ENCODE measurements at regions not wholly inside any gene's neighbourhood (a gene's known extent, or its start where the extent isn't known, plus 50 kb on each side); places are given as distances from the start of the nearest gene placed in this dataset.
"Not testable (repeated sequence)": the region's sequence is repeated elsewhere in the genome, so short reads cannot be mapped to it uniquely, and the experiment has no call there.

DNA sequence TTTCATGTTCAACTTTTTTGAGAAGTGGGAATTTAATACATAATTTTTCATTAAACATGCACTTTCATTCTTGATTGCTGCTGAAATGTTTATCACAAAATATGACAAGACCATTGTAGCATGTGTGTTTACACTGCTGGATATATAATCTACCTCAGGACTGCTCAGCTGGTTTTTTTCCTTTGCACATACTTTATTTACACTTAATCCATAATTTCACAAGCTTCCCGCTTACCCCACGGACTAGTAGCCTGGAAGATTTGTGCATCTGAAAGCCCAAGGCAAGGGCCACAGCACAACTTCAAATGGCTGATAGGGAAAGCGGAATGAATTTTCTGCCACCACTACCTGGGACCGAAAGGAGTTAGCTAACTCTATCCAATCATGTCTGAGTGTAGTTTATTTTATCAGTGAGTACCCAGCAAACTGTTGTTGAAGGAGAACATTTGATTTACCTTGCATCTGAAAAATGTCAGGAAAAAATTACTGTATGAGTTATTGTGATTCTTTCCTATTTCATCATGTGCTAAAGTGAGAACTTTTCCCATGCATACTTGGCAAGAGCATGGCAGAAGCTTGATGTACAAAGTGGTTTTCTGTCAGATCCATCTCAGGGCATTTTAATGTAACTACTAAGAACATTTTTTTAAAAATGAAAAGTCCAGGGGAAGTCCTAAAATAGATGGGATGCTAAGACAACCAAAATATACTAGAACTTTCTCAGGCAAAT is 558.2 kb upstream of the USP24 start:
- no peak for DNase-seq

DNA sequence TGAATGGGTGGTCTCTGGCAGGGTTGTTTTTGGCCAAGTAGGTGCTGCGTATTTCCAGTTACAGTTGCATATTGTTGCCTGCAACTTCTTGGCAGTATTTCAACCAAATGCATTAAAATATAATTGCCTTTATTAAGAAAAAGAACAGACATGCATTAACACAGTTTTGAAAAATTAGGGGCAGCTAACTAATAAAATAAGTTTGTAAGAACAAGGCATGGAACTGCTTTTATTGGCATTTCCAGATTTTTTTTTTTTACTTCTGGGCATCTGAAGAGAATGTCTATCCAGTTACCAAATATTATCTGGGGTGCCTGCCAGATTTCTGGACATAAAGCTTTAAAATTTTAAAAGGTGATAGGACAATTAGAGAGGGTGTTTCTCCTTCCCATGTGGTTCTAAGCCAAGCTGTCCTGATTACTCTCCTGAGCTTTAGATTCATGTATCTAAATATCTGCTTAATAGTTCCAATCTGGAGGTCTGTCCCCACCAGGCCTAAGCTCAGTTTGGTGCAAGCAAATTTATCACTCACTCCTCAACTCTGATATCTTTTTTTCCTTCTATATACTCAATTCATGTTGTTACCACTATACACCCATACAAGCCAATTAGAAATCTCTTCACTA is 553.3 kb upstream of the USP24 start:
- intact Hi-C loops (cut with micrococcal nuclease), result no loop called here
- no peak for DNase-seq
- ATAC-seq, result no peak

More for the DNA sequence above, 558.2 kb upstream of the USP24 start:
- intact Hi-C loops (cut with micrococcal nuclease), result no loop called here
- no peak for ATAC-seq

DNA sequence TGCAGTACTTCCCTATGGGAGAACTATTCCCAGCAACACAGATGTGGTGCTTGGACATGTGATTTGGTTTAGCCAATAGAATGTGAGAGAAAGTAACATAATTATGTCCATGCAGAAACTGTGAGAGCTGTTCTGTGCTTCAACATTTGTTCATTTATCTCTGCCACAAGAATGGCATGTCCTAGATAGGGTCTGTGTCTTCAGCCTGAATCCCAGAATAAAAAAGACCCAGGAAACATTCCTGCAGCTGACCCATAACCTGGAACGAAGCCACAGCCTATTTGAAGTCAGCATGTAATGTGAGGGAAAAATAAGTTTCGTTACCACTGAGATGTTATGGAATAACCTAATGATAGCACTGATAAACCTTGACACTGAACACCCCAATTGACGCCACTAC is 552.0 kb upstream of the USP24 start:
- DNase-seq, result no peak
- intact Hi-C loops (cut with micrococcal nuclease), result no loop called here
- ATAC-seq, result no peak

DNA sequence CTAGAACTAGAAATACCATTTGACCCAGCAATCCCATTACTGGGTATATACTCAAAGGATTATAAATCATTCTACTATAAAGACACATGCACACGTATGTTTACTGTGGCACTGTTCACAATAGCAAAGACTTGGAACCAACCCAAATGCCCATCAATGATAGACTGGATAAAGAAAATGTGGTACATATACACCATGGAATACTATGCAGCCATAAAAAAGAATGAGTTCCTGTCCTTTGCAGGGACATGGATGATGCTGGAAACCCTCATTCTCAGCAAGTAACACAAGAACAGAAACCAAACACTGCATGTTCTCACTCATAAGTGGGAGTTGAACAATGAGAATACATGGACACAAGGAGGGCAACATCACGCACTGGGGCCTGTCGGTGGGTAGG is 550.3 kb upstream of the USP24 start:
- DNase-seq; intact Hi-C loops (cut with micrococcal nuclease); ATAC-seq: not testable (repeated sequence)

DNA sequence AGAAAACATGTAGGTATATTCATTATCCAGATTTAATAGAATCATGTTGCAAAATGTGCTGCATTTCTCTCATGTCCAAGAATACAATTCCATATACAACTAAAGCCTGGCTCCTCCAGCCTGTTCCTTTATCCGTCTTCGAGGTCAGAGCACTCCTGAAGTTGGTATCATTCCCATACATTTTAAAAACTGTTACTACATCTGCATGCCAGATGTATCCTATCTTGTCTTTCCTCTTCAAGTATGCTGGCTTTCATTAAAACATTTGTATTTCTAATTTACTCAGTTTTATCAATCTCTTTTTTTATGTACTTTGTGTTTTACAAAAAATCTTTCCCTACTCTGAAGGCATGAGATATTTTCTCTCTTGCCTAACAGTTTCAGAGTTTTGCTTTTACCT is 536.6 kb upstream of the USP24 start:
- no peak for DNase-seq
- intact Hi-C loops (cut with micrococcal nuclease), result no loop called here
- ATAC-seq, result no peak

DNA sequence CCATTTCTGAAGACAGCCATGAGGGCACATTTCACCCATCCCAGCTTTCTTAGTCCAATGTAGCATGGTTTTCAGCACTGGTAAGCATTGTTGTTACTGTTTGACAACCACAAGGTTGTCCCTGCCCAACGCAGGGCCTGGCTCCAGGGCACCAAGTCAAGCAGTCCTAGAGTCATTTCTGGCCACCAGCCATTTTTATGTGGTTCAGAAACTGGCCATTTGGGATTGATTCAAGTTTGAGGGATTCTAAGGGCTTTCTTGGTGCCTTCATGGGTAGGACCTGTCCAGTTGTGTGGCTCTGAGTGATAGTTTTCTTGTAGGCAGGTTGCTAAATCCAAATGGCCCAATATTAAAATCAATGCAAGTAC is 535.4 kb upstream of the USP24 start:
- ATAC-seq (no peak), DNase-seq (no peak)
- intact Hi-C loops (cut with micrococcal nuclease), result no loop called here

DNA sequence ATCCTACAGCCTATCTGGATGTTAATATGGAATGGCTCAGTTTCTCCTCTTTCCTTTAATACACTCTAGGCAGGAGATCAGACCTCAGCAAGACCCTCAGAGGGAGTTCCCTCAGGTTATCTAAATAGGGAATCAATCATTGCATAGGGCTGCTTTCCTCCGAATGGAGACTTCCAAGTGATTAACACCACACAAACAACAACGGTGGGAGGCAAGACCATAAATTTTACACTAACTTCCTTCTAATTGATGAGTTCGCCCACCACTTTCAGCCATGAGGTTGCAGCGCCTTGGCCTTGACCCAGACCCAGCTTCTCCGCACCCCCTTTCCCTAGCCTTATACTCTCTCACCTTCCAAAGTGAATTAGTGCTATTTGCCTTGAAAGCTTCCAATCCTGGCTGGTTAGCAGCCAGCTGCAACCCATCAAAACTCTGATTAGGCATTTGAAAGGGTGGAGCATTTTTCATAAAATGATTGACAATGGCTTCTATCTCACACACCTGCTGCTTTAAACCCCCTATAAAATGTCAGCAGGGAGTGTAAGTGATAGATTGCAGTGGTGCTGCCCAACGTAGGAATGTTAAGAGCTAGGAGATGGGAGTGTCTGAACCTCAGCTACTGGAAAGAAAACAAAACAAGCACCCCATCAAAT is 534.9 kb upstream of the USP24 start:
- no peak for ATAC-seq
- DNase-seq, result no peak
- intact Hi-C loops (cut with micrococcal nuclease), result no loop called here

DNA sequence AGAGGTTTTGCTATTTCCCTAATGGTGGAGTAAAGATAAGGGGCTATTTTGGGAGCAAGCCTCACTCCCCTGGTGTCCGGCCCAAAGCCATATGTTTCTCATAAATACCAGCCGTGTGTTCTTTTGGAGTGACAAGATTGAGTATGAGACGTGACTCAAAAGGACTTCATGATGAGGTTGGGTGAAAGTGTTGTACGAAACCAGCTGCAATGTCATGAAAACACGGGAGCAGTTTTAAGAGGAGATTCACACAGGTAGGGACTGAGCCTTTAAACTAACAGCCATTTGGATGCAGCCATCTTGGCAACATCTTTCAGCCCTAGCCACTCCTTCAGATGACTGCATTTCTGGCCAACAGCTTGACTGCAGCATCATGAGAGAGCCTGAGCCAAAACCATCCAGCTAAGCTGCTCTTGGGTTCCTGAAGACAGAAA is 532.3 kb upstream of the USP24 start:
- DNase-seq, result no peak
- peak; percentile 77 for ATAC-seq
- intact Hi-C loops (cut with micrococcal nuclease), result no loop called here

DNA sequence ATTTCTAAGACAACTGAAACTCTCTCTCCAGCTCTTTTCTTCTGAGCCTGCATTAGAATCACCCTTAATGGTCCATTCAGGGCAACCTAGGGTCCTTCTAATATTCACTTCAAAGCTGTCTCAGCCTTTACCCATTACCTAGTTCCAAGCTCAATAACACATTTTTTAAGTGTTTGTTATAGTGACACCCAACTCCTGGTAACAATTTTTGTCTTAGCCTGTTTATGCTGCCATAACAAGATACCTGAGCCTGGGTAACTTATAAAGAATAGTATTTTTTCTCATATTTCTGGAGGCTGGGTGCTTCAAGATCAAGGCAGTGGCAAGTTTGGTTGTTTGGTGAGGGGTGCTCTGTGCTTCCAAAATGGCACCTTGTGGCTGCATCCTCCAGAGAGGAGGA is 531.5 kb upstream of the USP24 start:
- intact Hi-C loops (cut with micrococcal nuclease), result no loop called here
- no peak for ATAC-seq
- no peak for DNase-seq

DNA sequence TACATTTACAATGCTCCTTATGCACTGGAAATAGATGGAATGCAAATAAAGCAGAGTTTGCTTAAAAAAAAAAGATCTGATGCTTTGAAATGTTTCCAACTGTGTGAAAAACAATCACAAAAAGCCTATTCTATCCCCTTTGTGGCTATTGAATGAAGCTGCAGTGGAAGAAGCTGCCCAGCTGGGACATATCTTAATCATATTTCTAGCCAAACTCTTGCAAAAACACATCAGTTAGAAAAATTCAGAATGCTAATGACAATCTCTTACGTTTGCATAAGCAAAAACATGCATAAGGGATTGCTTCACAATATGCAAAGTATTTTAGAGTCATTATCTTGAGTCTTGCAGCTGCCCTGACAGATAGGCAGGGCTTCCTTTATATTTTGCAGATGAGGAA is 526.4 kb upstream of the USP24 start:
- intact Hi-C loops (cut with micrococcal nuclease), result no loop called here
- ATAC-seq, result peak; percentile 78
- no peak for DNase-seq

DNA sequence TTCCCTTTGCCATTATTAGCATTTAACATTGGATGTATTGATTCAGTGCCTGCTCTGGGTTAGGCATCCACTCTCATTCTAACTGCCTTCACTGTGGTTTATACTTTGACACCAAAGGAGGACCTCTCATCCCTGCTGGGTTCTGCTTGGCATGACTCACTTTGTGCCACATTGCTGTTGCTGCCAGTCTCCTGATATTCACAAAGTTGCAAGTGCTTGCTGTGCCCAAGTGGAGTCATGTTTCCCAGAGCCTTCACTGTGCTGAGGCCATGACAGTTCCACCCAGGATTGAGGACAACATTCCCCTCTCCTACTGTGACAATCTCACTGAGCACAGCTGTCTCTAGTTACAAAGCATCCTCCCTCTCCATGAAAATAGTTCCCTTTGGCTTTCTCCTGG is 519.9 kb upstream of the USP24 start:
- ATAC-seq, result no peak

DNA sequence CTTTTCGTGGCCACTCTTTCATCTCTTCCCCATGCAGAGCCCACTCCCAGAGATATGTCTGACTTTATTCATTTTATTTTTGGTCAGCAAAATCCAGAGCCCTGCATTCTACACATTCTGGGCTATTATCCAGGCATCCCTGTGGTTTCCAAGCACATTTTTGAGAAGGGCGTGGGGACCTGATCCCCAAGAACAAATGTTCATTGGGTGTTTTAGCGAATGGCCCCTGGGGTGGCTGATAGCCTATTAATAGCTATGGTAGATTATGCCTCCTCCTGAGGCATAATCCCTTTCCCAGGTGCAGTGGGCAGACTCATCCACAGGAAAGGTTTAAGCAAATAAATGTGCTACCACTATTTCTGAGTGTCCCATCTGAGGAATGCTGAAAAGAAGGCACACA is 511.8 kb upstream of the USP24 start:
- DNase-seq, result no peak
- no peak for ATAC-seq
- intact Hi-C loops (cut with micrococcal nuclease), result no loop called here

More for the DNA sequence above, 519.9 kb upstream of the USP24 start:
- no peak for DNase-seq
- intact Hi-C loops (cut with micrococcal nuclease), result no loop called here

DNA sequence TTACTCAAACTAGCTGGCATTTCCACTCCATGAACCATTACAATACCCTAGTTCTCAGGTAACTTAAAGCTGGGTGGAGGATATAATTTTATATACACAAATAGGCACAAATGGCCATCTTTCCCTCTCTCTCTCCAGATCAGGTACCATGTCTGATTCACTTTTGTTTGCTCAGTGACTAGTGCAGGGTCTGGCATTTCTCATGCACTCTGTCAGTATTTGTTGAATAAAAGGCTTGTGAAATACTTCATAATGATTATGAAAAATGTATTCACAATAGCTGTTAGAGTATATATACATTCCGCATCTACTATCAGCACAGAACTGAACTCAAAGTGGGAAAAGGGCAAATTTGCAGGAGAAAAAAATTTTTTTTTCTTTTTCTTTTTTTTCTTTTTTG is 510.2 kb upstream of the USP24 start:
- DNase-seq (no peak), ATAC-seq (no peak)
- intact Hi-C loops (cut with micrococcal nuclease), result no loop called here

DNA sequence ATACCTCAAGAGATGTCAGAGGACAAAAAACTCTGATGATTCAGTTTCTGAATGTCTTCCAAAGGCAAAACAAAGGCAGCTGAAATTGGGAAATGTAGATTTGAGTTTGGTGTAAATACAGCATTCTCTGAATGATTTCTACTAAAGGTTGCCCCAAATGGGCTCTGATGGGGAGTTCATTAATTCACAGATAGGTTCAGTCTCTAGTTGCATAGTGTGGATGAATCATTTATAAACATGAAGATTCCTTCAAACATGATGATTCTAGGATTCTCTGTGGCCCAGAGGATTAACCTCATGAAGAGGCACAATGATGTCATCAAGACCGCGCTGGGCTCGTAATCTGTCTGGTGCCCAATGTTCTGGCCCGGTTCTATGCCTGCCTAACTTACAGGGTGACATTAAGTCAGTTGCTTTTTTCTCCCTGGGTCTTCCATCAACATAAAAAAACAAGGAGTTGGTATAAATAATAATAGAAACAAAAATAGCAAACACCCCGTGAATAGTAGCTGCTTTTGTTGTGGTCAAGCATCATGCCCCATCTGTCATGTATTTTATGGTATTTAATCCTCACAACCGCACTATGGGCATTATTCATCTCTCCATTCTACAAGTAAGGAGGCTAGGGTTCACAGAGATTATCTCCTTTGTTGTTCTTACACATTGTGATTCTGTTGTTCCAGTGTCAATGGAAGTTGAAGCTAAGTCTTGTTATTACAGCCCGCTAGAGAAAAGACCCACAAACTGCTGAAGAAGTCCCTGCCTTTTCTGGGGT is 509.6 kb upstream of the USP24 start:
- ATAC-seq (no peak), DNase-seq (no peak)
- intact Hi-C loops (cut with micrococcal nuclease), result no loop called here

DNA sequence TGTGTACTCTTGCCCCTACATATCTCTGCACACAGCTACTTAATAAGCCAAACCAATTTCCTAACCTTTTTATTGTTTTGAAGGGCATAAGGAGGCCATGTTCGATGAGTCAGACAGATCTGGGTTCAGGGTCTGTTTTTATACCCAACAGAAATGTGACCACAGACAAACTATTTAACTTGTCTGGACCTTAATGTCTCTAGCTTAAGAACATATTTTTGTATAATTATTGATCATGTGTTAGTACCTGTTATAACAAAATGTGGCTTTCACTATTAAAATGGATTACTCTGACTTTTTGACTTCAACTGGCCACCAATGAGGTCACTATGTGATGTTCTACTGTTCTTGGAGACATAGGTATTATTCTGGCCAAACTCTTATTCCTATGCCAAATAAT is 507.8 kb upstream of the USP24 start:
- no peak for DNase-seq
- no peak for ATAC-seq

DNA sequence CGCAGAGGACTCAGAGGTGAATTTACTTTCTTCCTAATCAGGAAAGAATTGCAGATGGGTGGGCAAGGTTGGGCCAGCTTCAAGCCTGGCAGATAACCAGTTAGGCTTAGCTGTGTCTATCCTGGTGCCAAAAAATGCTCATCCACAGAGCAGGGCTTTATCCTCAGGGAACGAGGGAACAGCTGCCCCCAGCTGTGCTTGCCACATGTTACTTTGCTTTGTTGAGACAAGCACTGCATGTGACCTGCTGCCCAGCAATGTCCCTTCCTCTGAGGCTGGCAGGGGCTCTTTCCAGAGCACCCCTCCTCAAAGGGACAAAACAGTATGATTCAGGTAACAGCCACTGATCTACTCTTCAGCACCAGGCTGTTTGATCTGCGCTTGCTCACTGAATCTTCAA is 505.1 kb upstream of the USP24 start:
- intact Hi-C loops (cut with micrococcal nuclease), result no loop called here
- ATAC-seq, result peak; percentile 37
- DNase-seq, result peak; percentile 72

More for the DNA sequence above, 507.8 kb upstream of the USP24 start:
- intact Hi-C loops (cut with micrococcal nuclease), result no loop called here

DNA sequence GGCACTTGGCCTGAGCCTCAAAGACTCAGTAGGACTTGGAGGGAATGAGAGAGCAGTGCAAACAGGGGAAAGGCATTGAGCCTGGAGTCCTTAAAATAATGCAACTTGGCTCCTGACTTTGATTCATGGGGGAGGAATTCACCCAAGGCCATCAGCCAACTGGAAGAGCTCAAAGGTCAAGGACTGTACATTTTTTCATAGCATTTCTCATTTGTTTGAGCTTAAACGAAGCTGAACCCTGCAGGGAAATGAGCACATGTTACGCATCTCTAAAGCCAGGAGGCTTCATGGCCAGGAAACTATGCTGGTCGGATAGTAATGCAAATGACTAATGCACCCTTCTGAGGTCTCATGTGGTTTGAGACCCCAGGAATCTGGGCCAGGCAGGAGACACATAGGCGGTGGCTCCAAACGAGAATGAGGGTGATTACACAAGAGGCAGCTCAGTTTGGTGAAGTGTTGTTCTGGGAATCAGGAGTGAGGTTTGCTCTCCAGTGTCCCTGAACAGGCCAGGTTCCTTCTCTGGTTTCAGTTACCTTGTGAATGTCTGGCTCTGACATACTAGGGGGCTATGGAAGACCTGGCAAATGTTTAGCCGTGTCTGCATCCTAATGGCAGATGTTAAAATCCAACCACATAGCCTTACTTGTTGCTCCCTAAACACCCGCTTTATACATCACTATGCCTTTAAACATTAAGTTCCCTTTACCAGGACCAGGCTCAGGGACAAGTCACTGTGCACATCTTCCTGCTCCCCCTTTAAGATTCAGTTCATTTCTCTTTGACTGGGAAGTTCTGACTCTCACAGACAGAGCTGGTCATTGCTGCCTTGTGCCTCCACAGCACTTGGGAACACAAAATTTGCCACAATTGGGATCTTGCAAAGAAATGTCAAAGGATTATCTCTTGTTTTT is 503.9 kb upstream of the USP24 start:
- peak; percentile 93 for ATAC-seq
- DNase-seq, result peak; percentile 42
- intact Hi-C loops (cut with micrococcal nuclease), result no loop called here

DNA sequence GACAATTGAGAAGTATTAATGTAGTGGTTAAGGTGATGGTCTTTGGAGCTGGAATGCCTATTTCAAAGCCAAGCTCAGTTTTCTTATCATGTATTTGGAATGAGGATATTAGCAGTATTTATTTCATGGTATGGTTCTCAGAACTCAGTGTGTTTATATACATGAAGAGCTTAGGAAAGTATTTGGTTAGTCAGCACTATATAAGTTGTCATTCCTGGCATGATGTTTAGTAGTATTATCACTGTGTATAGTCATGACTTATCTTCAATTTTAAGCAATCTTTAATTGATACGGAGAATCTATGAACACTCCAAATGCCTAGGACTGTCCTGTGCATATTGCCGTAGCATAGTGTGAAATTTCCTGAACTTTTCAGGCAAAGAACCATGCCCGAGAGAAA is 501.9 kb upstream of the USP24 start:
- no peak for DNase-seq
- intact Hi-C loops (cut with micrococcal nuclease), result no loop called here
- ATAC-seq, result no peak

DNA sequence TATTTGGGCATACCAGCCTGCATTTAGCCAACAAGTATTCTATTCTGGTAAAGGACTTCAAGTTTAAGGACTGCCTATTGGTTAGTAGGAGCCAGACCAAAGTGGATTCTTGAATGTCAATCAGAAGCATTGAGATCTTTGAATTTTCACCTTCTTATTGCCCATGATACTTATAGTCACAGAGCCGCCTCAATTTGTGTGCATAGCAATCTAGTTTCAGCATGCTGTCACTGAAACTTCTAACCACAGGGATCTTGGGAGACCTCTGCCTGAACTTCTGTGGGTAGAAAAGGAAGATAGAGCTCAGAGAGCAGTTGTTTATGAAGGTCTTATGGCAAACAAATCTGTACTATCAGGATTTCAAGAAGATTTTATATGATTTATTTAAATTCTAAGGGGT is 501.4 kb upstream of the USP24 start:
- intact Hi-C loops (cut with micrococcal nuclease), result no loop called here
- no peak for ATAC-seq
- DNase-seq, result no peak

All from left ventricle myocardium superior (tissue), 1 donor.